HEK293 (cell line): ENCODE measurements at regions not wholly inside any gene's neighbourhood (a gene's known extent, or its start where the extent isn't known, plus 50 kb on each side); places are given as distances from the start of the nearest gene placed in this dataset.

ENCODE experiments used
- CTCF ChIA-PET: fragments of 350-600 bp; formaldehyde crosslinking; extraction: SDS; loops from one replicate; lab custom pipeline; 2021; ENCODE audit warnings: antibody characterized with exemption; lab: Yijun Ruan, JAX
- POLR2A ChIA-PET: fragments of 300-600 bp; formaldehyde crosslinking; extraction: SDS; loops from one replicate; lab custom pipeline; 2020; ENCODE audit warnings: antibody characterized with exemption, inconsistent platforms; lab: Yijun Ruan, JAX
- H3K27ac ChIP-seq: fragments of 200-500 bp; sonication (Bioruptor generic); 2 replicates; pipeline ENCODE4 v1.5.1; 2014; ENCODE audit warnings: low read depth, low read length, control low read depth, inconsistent platforms; ENCODE audit errors: extremely low read depth
- H3K36me3 ChIP-seq, 2 experiments: fragments of 200-500 bp in 1 of 2; sonication (Bioruptor generic) in 1 of 2; 1 replicate in 1 of 2; 2 replicates in 1 of 2; pipeline ENCODE4 v1.5.1; 2014 to 2017; ENCODE audit warnings: inconsistent platforms in 2 of 2, low read length in 2 of 2; ENCODE audit not compliant: control insufficient read depth in 2 of 2, insufficient read depth in 1 of 2
- H3K4me1 ChIP-seq: fragments of 200-500 bp; sonication (Bioruptor generic); 2 replicates; pipeline ENCODE4 v1.5.1; 2014; ENCODE audit warnings: mild to moderate bottlenecking, low read length, inconsistent platforms; ENCODE audit not compliant: control insufficient read depth, insufficient read depth
- H3K4me3 ChIP-seq: 2 replicates; pipeline ENCODE4 v1.5.1; 2011; ENCODE audit warnings: low read depth, mild to moderate bottlenecking, control low read depth, low read length, moderate library complexity
- H3K9me3 ChIP-seq: fragments of 200-500 bp; sonication (Bioruptor generic); 2 replicates; pipeline ENCODE4 v1.5.1; 2014; ENCODE audit warnings: low read depth, low read length, inconsistent platforms; ENCODE audit not compliant: control insufficient read depth, insufficient read depth
- HOXA7 ChIP-seq: sonication (generic); formaldehyde crosslinking; IDR thresholded peaks from 2 replicates; pipeline ENCODE4 v1.8.1; 2022; ENCODE audit warnings: missing genetic modification reagents, borderline replicate concordance
- HOXD13 ChIP-seq: sonication (generic); formaldehyde crosslinking; IDR thresholded peaks from 2 replicates; pipeline ENCODE4 v1.8.0; 2022; ENCODE audit warnings: missing genetic modification reagents, borderline replicate concordance
- KLF17 ChIP-seq: fragments of 450-650 bp; formaldehyde crosslinking; IDR thresholded peaks from 2 replicates; pipeline ENCODE4 v1.5.1; 2016; ENCODE audit warnings: missing biosample characterization, missing genetic modification characterization
- OSR2 ChIP-seq: fragments of 450-650 bp; formaldehyde crosslinking; IDR thresholded peaks from 2 replicates; pipeline ENCODE4 v1.5.1; 2016; ENCODE audit warnings: missing biosample characterization, missing genetic modification characterization
- TCF7L2 ChIP-seq: IDR thresholded peaks from 2 replicates; pipeline ENCODE4 v1.6.1; 2011; ENCODE audit warnings: low read depth, mild to moderate bottlenecking, inconsistent platforms, low read length, moderate library complexity, borderline replicate concordance
- TRIM28 ChIP-seq: IDR thresholded peaks from 2 replicates; pipeline ENCODE4 v1.6.1; 2011; ENCODE audit warnings: low read length, control low read depth, borderline replicate concordance
- ZBTB1 ChIP-seq: fragments of 450-650 bp; formaldehyde crosslinking; IDR thresholded peaks from 2 replicates; pipeline ENCODE4 v1.5.1; 2016; ENCODE audit warnings: missing biosample characterization, missing genetic modification characterization
- ZFHX2 ChIP-seq: fragments of 450-650 bp; formaldehyde crosslinking; conservative IDR thresholded peaks from 2 replicates; pipeline ENCODE4 v1.5.1; 2016; ENCODE audit warnings: missing biosample characterization, missing genetic modification characterization
- ZNF138 ChIP-seq: fragments of 450-650 bp; formaldehyde crosslinking; IDR thresholded peaks from 2 replicates; pipeline ENCODE4 v1.5.1; 2016; ENCODE audit warnings: missing biosample characterization, missing genetic modification characterization, borderline replicate concordance
- ZNF202 ChIP-seq: fragments of 450-650 bp; formaldehyde crosslinking; IDR thresholded peaks from 2 replicates; pipeline ENCODE4 v1.5.1; 2016; ENCODE audit warnings: missing biosample characterization, missing genetic modification characterization, borderline replicate concordance
- ZNF223 ChIP-seq: fragments of 450-650 bp; formaldehyde crosslinking; IDR thresholded peaks from 2 replicates; pipeline ENCODE4 v1.5.1; 2016; ENCODE audit warnings: missing biosample characterization, missing genetic modification characterization
- ZNF24 ChIP-seq: fragments of 450-650 bp; formaldehyde crosslinking; IDR thresholded peaks from 2 replicates; pipeline ENCODE4 v1.5.1; 2016; ENCODE audit warnings: missing biosample characterization, missing genetic modification characterization
- ZNF274 ChIP-seq, 2 experiments: fragments of 200-500 bp in 1 of 2; fragments of 450-650 bp in 1 of 2; sonication (Bioruptor generic) in 1 of 2; formaldehyde crosslinking in 1 of 2; IDR thresholded peaks; 2 replicates each; pipeline versions ENCODE4 v1.5.1 to v1.6.1; 2014 to 2016; ENCODE audit warnings: borderline replicate concordance in 1 of 2, inconsistent platforms in 1 of 2, low read length in 1 of 2, missing biosample characterization in 1 of 2, missing genetic modification characterization in 1 of 2
- ZNF433 ChIP-seq: fragments of 450-650 bp; formaldehyde crosslinking; IDR thresholded peaks from 2 replicates; pipeline ENCODE4 v1.5.1; 2016; ENCODE audit warnings: missing biosample characterization, missing genetic modification characterization, low read depth
- ZNF501 ChIP-seq: fragments of 450-650 bp; formaldehyde crosslinking; IDR thresholded peaks from 2 replicates; pipeline ENCODE4 v1.5.1; 2016; ENCODE audit warnings: missing biosample characterization, missing genetic modification characterization
- ZNF521 ChIP-seq: fragments of 450-650 bp; formaldehyde crosslinking; IDR thresholded peaks from 2 replicates; pipeline ENCODE4 v1.5.1; 2017; ENCODE audit warnings: missing biosample characterization, mild to moderate bottlenecking, missing genetic modification characterization
- ZNF610 ChIP-seq: fragments of 450-650 bp; formaldehyde crosslinking; IDR thresholded peaks from 2 replicates; pipeline ENCODE4 v1.5.1; 2016; ENCODE audit warnings: missing biosample characterization, missing genetic modification characterization, borderline replicate concordance
- ZNF654 ChIP-seq: fragments of 450-650 bp; formaldehyde crosslinking; IDR thresholded peaks from 2 replicates; pipeline ENCODE4 v1.5.1; 2016; ENCODE audit warnings: low read depth, missing biosample characterization, missing genetic modification characterization
- ZNF701 ChIP-seq: fragments of 450-650 bp; formaldehyde crosslinking; IDR thresholded peaks from 2 replicates; pipeline ENCODE4 v1.5.1; 2016; ENCODE audit warnings: missing biosample characterization, missing genetic modification characterization
- ZNF704 ChIP-seq: fragments of 450-650 bp; formaldehyde crosslinking; IDR thresholded peaks from 2 replicates; pipeline ENCODE4 v1.5.1; 2016; ENCODE audit warnings: missing biosample characterization, missing genetic modification characterization
- ZNF707 ChIP-seq: fragments of 450-650 bp; formaldehyde crosslinking; IDR thresholded peaks from 2 replicates; pipeline ENCODE4 v1.5.1; 2016; ENCODE audit warnings: missing biosample characterization, missing genetic modification characterization
- ZNF792 ChIP-seq: fragments of 450-650 bp; formaldehyde crosslinking; IDR thresholded peaks from 2 replicates; pipeline ENCODE4 v1.5.1; 2016; ENCODE audit warnings: missing biosample characterization, missing genetic modification characterization
- ZXDB ChIP-seq: fragments of 450-650 bp; formaldehyde crosslinking; IDR thresholded peaks from 2 replicates; pipeline ENCODE4 v1.5.1; 2016; ENCODE audit warnings: missing biosample characterization, missing genetic modification characterization
- TF ChIP-seq, protein P1 (sequence below): fragments of 450-650 bp; formaldehyde crosslinking; IDR thresholded peaks from 2 replicates; pipeline ENCODE4 v1.5.1; 2016; ENCODE audit warnings: missing biosample characterization, missing genetic modification characterization

DNA sequence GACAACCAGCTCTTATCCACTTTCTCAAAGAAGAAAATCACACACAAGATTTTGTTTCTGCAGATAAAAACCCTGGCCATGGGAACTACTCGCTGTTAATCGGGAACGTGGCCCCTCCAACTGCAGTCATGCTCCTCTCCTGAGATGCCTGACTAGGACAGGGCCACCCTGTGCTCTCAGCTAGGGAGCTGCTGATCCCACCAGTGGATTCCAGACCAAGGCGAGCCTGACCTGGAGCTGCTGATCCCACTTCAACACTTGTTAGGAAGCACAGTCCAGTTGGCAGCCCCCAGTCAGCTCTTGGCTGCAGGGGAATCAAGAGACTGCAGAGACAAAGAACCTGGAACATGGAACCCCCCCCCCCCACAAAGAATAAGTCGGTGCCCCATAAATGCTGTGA, 474.3 kb upstream of the MGMT start:
- no peak overlapping the region for H3K4me3 ChIP-seq
- no peak overlapping the region for H3K27ac ChIP-seq
- CTCF ChIA-PET, result no interaction called here
- H3K4me1 ChIP-seq, result no peaks in the 10 kb centered on the region
- POLR2A ChIA-PET, result no interaction called here
- H3K9me3 ChIP-seq, result no peaks in the 10 kb centered on the region
- H3K36me3 ChIP-seq, result no peaks in the 10 kb centered on the region
- no peak for TF ChIP-seq HOXD13 (CRISPR knock-in tag)
- no peak for TF ChIP-seq ZNF654 (tag by site-specific recombination)
- no peak for TF ChIP-seq KLF17
- no peak for TF ChIP-seq HOXA7 (CRISPR knock-in tag)
- no peak for TF ChIP-seq ZNF501 (tag by site-specific recombination)
- no peak for TF ChIP-seq ZBTB1 (tag by site-specific recombination)
- no peak for TF ChIP-seq TRIM28
- TF ChIP-seq ZNF202, result no peak
- no peak for TF ChIP-seq ZNF223 (tag by site-specific recombination)
- TF ChIP-seq ZNF610 (tag by site-specific recombination), result no peak
- no peak for TF ChIP-seq ZNF707 (tag by site-specific recombination)
- TF ChIP-seq ZNF433, result no peak

DNA sequence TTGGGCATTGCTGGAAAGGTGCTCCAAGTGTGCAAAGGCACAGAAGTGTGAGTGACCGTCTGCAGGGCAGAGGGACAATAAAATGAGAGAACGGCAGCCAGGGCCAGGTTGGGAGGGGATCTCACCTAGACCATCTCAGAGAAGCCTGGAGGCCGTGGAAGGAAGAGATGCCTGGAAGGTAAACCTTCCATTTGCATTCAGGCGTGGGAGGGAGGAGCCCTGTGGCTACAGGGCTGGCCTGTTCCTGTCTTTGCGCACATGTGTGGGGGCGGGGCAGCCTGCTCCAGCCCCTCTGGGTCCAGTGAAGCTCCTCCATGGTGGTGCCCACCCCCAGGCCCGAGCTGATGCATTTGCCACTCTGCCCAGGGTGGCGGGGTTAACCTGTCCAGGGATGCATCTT, 473.6 kb upstream of the MGMT start:
- CTCF ChIA-PET, result no interaction called here
- Histone ChIP-seq H3K4me3 (no peak overlapping the region), H3K9me3 (no peaks in the 10 kb centered on the region), H3K36me3 (no peaks in the 10 kb centered on the region), H3K27ac (no peak overlapping the region), H3K4me1 (no peaks in the 10 kb centered on the region)
- TF ChIP-seq ZNF24 (tag by site-specific recombination), result no peak
- no peak for TF ChIP-seq ZNF704
- no peak for TF ChIP-seq ZXDB
- no peak for TF ChIP-seq ZNF792 (tag by site-specific recombination)
- TF ChIP-seq ZNF701 (tag by site-specific recombination), result no peak
- TF ChIP-seq ZNF521 (tag by site-specific recombination), result no peak
- TF ChIP-seq, protein P1, sequence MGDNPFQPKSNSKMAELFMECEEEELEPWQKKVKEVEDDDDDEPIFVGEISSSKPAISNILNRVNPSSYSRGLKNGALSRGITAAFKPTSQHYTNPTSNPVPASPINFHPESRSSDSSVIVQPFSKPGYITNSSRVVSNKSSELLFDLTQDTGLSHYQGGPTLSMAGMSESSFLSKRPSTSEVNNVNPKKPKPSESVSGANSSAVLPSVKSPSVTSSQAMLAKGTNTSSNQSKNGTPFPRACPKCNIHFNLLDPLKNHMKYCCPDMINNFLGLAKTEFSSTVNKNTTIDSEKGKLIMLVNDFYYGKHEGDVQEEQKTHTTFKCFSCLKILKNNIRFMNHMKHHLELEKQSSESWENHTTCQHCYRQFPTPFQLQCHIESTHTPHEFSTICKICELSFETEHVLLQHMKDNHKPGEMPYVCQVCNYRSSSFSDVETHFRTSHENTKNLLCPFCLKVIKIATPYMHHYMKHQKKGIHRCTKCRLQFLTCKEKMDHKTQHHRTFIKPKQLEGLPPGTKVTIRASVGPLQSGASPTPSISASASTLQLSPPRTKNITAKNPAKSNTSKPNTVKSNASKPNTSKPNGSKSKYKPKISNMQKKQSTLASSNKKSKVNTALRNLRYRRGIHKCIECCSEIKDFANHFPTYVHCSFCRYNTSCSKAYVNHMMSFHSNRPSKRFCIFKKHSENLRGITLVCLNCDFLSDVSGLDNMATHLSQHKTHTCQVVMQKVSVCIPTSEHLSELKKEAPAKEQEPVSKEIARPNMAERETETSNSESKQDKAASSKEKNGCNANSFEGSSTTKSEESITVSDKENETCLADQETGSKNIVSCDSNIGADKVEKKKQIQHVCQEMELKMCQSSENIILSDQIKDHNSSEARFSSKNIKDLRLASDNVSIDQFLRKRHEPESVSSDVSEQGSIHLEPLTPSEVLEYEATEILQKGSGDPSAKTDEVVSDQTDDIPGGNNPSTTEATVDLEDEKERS (tag by site-specific recombination), result no peak
- TF ChIP-seq OSR2 (tag by site-specific recombination), result no peak
- TF ChIP-seq TCF7L2, result no peak
- no peak for TF ChIP-seq ZFHX2 (tag by site-specific recombination)
- TF ChIP-seq ZNF138 (tag by site-specific recombination), result no peak
- no peak for TF ChIP-seq ZNF274 (IDR thresholded peaks at IDR 0.05; ENCODE audit: low read length)
- no peak for TF ChIP-seq ZNF274 (tag by site-specific recombination; IDR thresholded peaks at IDR 0.05; ENCODE audit: borderline replicate concordance)
- POLR2A ChIA-PET, result no interaction called here
